A673 (cell line): ENCODE measurements at regions not wholly inside any gene's neighbourhood (a gene's known extent, or its start where the extent isn't known, plus 50 kb on each side); places are given as distances from the start of the nearest gene placed in this dataset.

Source experiments
- BruUV-seq: library from RNA; stranded (reverse); fragments of 400-500 nt; replicated peaks from 2 replicates; lab custom pipeline; 2021; lab: Mats Ljungman, UMichigan
- CTCF ChIA-PET: fragments of 300-600 bp; sonication (Branson Sonifier 250); formaldehyde crosslinking; loops from one replicate; lab custom pipeline; 2022; ENCODE audit warnings: antibody characterized with exemption; lab: Charles Lee
- POLR2A ChIA-PET: fragments of 300-600 bp; sonication (Branson Sonifier 250); formaldehyde crosslinking; loops from one replicate; lab custom pipeline; 2022; ENCODE audit warnings: antibody characterized with exemption; ENCODE audit not compliant: low non-redundant PET; lab: Charles Lee
- DNase-seq: peaks from one replicate; pipeline ENCODE4 v3.0.0-alpha.2; 2015; ENCODE audit warnings: low spot score
- H3K27ac ChIP-seq: fragments of 200-600 bp; sonication (generic); 2 replicates; pipeline ENCODE4 v1.5.1; 2016; ENCODE audit warnings: mixed run types, low read depth, mild to moderate bottlenecking, mixed read lengths, antibody characterized with exemption, low read length; ENCODE audit not compliant: poor library complexity, severe bottlenecking
- H3K27me3 ChIP-seq: fragments of 200-600 bp; sonication (generic); replicated peaks from 2 replicates; pipeline ENCODE4 v1.6.1; 2017; ENCODE audit warnings: mixed run types, low read depth, mild to moderate bottlenecking, mixed read lengths, antibody characterized with exemption, low read length; ENCODE audit not compliant: insufficient read depth, poor library complexity
- H3K36me3 ChIP-seq: fragments of 200-600 bp; sonication (generic); 2 replicates; pipeline ENCODE4 v1.6.1; 2016; ENCODE audit warnings: mixed run types, mild to moderate bottlenecking, mixed read lengths, antibody characterized with exemption, low read length; ENCODE audit not compliant: insufficient read depth, poor library complexity, severe bottlenecking
- H3K4me1 ChIP-seq: fragments of 200-600 bp; sonication (generic); 2 replicates; pipeline ENCODE4 v1.6.1; 2017; ENCODE audit warnings: mixed run types, mild to moderate bottlenecking, mixed read lengths, antibody characterized with exemption, low read length; ENCODE audit not compliant: insufficient read depth, poor library complexity, severe bottlenecking
- H3K4me3 ChIP-seq: fragments of 200-600 bp; sonication (generic); 2 replicates; pipeline ENCODE4 v1.5.1; 2016; ENCODE audit warnings: low read depth, mixed run types, mild to moderate bottlenecking, mixed read lengths, low read length; ENCODE audit not compliant: poor library complexity, severe bottlenecking
- H3K9me3 ChIP-seq: fragments of 200-600 bp; sonication (generic); 2 replicates; pipeline ENCODE4 v1.6.1; 2016; ENCODE audit warnings: mixed run types, low read depth, mild to moderate bottlenecking, mixed read lengths, antibody characterized with exemption, low read length; ENCODE audit not compliant: poor library complexity, severe bottlenecking
- CTCF ChIP-seq: fragments of 300-800, 200-600 bp; sonication (generic); conservative IDR thresholded peaks from 2 replicates; pipeline ENCODE4 v1.5.1; 2017; ENCODE audit warnings: low read depth, mild to moderate bottlenecking, antibody characterized with exemption, low read length, moderate library complexity, mixed read lengths
- EZH2 ChIP-seq: fragments of 200-600 bp; sonication (generic); IDR thresholded peaks from 2 replicates; pipeline ENCODE4 v1.6.1; 2017; ENCODE audit warnings: borderline replicate concordance, low read depth, mild to moderate bottlenecking, mixed read lengths, antibody characterized with exemption, low read length; ENCODE audit not compliant: poor library complexity, severe bottlenecking
- intact Hi-C: fragments of 100-400 bp; cut with micrococcal nuclease; formaldehyde crosslinking; loops from one replicate; pipeline ENCODE4 v1.10.0; 2022; ENCODE audit not compliant: unreplicated experiment

GRCh38 chr7:125382401-125382800 lies 452.8 kb upstream of the POT1 start:
- no peak for DNase-seq
- H3K9me3 ChIP-seq = no peaks in the 10 kb centered on the region
- no peak overlapping the region for H3K27ac ChIP-seq
- no peaks in the 10 kb centered on the region for H3K4me1 ChIP-seq
- intact Hi-C loops = no loop called here
- POLR2A ChIA-PET = no interaction called here
- H3K4me3 ChIP-seq = no peak overlapping the region
- TF ChIP-seq EZH2 (no peak), CTCF (no peak)
- H3K27me3 ChIP-seq = no peaks in the 10 kb centered on the region
- no TSS peak for BruUV-seq
- CTCF ChIA-PET = no interaction called here
- H3K36me3 ChIP-seq = no peaks in the 10 kb centered on the region

- Histone ChIP-seq H3K4me1 (no peaks in the 10 kb centered on the region), H3K27me3 (no peaks in the 10 kb centered on the region), H3K36me3 (no peaks in the 10 kb centered on the region), H3K27ac (no peak overlapping the region), H3K4me3 (no peak overlapping the region), H3K9me3 (no peaks in the 10 kb centered on the region)
- BruUV-seq = no TSS peak
- DNase-seq = no peak
- ChIA-PET POLR2A (no interaction called here), CTCF (no interaction called here)
- intact Hi-C loops = no loop called here
- TF ChIP-seq CTCF (no peak), EZH2 (no peak)
These were observed 446.3 kb upstream of the POT1 start for GRCh38 chr7:125375942-125376341.

GRCh38 chr7:125370502-125370901 lies 440.9 kb upstream of the POT1 start:
- Histone ChIP-seq H3K9me3 (no peaks in the 10 kb centered on the region), H3K27me3 (no peaks in the 10 kb centered on the region), H3K36me3 (no peaks in the 10 kb centered on the region), H3K4me1 (no peaks in the 10 kb centered on the region), H3K4me3 (no peak overlapping the region), H3K27ac (no peak overlapping the region)
- intact Hi-C loops = no loop called here
- no peak for DNase-seq
- TF ChIP-seq EZH2 (no peak), CTCF (no peak)
- ChIA-PET POLR2A (no interaction called here), CTCF (no interaction called here)
- no TSS peak for BruUV-seq
